ENCODE measurements at regions not wholly inside any gene's neighbourhood (a gene's known extent, or its start where the extent isn't known, plus 50 kb on each side); places are given as distances from the start of the nearest gene placed in this dataset.
"Not testable (repeated sequence)": the region's sequence is repeated elsewhere in the genome, so short reads cannot be mapped to it uniquely, and the experiment has no call there.

DNA sequence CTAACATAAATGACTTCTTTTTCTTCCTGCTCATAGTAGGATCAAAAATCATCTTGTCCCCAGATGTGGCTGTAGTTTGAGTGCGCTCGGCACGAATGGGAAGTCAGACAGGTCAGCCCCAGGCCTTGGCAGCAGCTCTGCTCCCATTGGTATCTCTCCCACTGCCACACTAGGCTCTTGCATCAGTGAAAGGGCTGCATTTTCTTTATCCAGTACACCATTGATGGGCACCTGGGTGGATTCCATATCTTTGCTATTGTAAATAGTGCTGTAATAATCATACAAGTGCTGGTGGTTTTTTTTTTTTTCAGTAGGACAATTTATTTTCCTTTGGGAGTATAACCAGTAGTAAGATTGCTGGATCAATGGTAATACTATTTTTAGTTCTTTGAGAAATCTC, 865.5 kb downstream of the CCDC85A start:
- no peak for TF ChIP-seq EP300 (IDR thresholded peaks at IDR 0.05)
- no peak for TF ChIP-seq POLR2AphosphoS5 (IDR thresholded peaks at IDR 0.05)
- no peak for TF ChIP-seq POLR2A (IDR thresholded peaks at IDR 0.05)
- TF ChIP-seq, protein P1, sequence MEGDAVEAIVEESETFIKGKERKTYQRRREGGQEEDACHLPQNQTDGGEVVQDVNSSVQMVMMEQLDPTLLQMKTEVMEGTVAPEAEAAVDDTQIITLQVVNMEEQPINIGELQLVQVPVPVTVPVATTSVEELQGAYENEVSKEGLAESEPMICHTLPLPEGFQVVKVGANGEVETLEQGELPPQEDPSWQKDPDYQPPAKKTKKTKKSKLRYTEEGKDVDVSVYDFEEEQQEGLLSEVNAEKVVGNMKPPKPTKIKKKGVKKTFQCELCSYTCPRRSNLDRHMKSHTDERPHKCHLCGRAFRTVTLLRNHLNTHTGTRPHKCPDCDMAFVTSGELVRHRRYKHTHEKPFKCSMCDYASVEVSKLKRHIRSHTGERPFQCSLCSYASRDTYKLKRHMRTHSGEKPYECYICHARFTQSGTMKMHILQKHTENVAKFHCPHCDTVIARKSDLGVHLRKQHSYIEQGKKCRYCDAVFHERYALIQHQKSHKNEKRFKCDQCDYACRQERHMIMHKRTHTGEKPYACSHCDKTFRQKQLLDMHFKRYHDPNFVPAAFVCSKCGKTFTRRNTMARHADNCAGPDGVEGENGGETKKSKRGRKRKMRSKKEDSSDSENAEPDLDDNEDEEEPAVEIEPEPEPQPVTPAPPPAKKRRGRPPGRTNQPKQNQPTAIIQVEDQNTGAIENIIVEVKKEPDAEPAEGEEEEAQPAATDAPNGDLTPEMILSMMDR (IDR thresholded peaks at IDR 0.05): no peak
- WGBS, 2 donors (ENCODE audit: low coverage in 1 of 2): 33 to 93% methylated on average over 1 to 3 of the region's 3 CpGs
- Histone ChIP-seq H3K4me3 (no peak overlapping the region), H3K27ac (no peak overlapping the region), H3K27me3 (no peaks in the 10 kb centered on the region), H3K4me1 (no peaks in the 10 kb centered on the region), H3K36me3 (no peaks in the 10 kb centered on the region), H3K9me3 (no peaks in the 10 kb centered on the region)
- ATAC-seq: no peak

DNA sequence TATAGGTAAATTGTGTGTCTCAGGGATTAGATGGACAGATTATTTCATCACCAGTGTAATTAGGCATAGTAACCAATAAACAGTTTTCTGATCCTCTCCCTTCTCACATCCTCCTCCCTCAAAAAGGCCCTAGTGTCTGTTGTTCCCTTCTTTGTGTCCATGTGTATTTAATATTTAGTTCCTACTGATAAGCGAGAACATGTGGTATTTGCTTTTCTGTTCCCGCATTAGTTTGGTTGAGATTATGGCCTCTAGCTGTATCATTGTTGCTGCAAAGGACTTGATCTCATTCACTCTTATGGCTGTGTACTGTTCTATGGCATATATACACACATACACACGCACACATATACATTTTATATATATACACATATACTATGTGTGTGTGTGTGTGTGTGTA, 866.2 kb downstream of the CCDC85A start:
- no peak for ATAC-seq
- H3K27me3 ChIP-seq: no peaks in the 10 kb centered on the region
- 74 to 81% methylated on average over 3 of the region's 3 CpGs for WGBS, 2 donors (ENCODE audit: low coverage in 1 of 2)
- no peaks in the 10 kb centered on the region for H3K9me3 ChIP-seq
- TF ChIP-seq EP300 (IDR thresholded peaks at IDR 0.05) (no peak), POLR2AphosphoS5 (IDR thresholded peaks at IDR 0.05) (no peak), POLR2A (IDR thresholded peaks at IDR 0.05) (no peak)
- TF ChIP-seq, protein P1 (IDR thresholded peaks at IDR 0.05): no peak
- no peak overlapping the region for H3K4me3 ChIP-seq
- no peak overlapping the region for H3K27ac ChIP-seq
- H3K4me1 ChIP-seq: no peaks in the 10 kb centered on the region
- H3K36me3 ChIP-seq: no peaks in the 10 kb centered on the region

DNA sequence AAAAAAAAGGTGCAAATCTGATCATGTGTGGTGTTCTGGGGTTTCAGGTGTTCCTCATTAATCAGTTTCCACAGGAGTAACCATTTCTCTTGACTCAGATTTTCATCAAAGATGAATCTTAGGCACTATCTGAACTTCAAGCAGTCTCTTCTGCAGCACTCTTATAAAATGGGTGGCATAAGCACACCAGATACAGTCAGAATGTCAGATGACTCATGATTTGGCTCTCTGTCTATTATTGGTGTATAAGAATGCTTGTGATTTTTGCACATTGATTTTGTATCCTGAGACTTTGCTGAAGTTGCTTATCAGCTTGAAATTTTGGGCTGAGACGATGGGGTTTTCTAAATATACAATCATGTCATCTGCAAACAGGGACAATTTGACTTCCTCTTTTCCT, 882.5 kb downstream of the CCDC85A start:
- WGBS, 2 donors (ENCODE audit: low coverage in 1 of 2): 50 to 67% methylated on average over 1 of the region's 1 CpG

DNA sequence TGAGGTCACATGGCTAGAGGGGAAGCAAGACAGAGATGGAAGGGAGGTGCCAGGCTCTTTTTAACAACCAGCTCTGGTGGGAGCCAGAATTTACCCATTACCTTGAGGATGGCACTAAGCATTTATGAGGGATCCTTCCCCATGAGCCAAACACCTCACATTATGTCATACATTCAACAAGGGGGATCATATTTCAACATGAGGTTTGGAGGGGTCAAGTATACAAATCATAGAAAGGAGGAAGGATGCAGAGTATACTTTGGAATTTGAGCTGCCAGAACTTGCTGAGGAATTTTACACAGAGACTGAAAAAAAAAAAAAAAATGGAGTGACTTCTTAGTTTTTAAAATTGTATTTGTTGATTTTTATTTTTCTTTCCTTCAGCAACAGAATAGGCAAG, 891.4 kb downstream of the CCDC85A start:
- no peaks in the 10 kb centered on the region for H3K27me3 ChIP-seq
- H3K4me1 ChIP-seq: no peaks in the 10 kb centered on the region
- no peak for ATAC-seq
- TF ChIP-seq, protein P1 (IDR thresholded peaks at IDR 0.05): no peak
- TF ChIP-seq POLR2A (IDR thresholded peaks at IDR 0.05) (no peak), POLR2AphosphoS5 (IDR thresholded peaks at IDR 0.05) (no peak)
- no peak overlapping the region for H3K27ac ChIP-seq
- H3K9me3 ChIP-seq: no peaks in the 10 kb centered on the region
- no peaks in the 10 kb centered on the region for H3K36me3 ChIP-seq
- H3K4me3 ChIP-seq: no peak overlapping the region

More for the DNA sequence above, 882.5 kb downstream of the CCDC85A start:
- ATAC-seq, H3K36me3 ChIP-seq, H3K27ac ChIP-seq, H3K9me3 ChIP-seq, H3K4me1 ChIP-seq, H3K4me3 ChIP-seq, H3K27me3 ChIP-seq: not testable (repeated sequence)

DNA sequence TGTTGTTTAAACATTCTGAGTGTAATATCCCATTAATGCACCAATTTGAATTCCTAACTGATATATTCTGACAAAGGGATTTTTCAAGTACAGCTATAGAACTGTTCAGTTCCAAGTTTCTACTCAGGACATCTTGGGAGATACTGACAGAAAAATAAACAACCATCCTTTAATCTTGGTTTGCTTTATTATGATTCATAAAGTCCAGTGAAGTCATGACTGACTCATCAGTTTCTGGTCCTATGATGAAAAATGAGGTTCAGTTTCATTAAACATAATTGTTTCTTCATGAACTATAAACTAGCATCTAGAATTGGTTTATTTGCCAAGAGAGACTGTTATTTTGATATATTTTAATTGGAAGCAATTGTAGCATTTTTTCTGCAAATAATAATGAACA, 896.2 kb downstream of the CCDC85A start:
- ATAC-seq: no peak
- TF ChIP-seq, protein P1 (IDR thresholded peaks at IDR 0.05): no peak
- TF ChIP-seq POLR2AphosphoS5 (IDR thresholded peaks at IDR 0.05) (no peak), POLR2A (IDR thresholded peaks at IDR 0.05) (no peak), EP300 (IDR thresholded peaks at IDR 0.05) (no peak)
- no peak overlapping the region for H3K27ac ChIP-seq
- no peaks in the 10 kb centered on the region for H3K27me3 ChIP-seq
- no peaks in the 10 kb centered on the region for H3K4me1 ChIP-seq
- H3K4me3 ChIP-seq: no peak overlapping the region
- peaks cover 0 to 7% (median 0%) of the 10 kb centered on the region in 3 donors for H3K9me3 ChIP-seq
- H3K36me3 ChIP-seq: no peaks in the 10 kb centered on the region
